GM19397 (cell line): ENCODE measurements at regions not wholly inside any gene's neighbourhood (a gene's known extent, or its start where the extent isn't known, plus 50 kb on each side); places are given as distances from the start of the nearest gene placed in this dataset.

ENCODE experiments used
- ATAC-seq: cut with Tn5 transposase; IDR thresholded peaks from one replicate; pipeline ENCODE4 v1.9.1; 2021; ENCODE audit warnings: mild to moderate bottlenecking, moderate library complexity; ENCODE audit not compliant: unreplicated experiment

DNA sequence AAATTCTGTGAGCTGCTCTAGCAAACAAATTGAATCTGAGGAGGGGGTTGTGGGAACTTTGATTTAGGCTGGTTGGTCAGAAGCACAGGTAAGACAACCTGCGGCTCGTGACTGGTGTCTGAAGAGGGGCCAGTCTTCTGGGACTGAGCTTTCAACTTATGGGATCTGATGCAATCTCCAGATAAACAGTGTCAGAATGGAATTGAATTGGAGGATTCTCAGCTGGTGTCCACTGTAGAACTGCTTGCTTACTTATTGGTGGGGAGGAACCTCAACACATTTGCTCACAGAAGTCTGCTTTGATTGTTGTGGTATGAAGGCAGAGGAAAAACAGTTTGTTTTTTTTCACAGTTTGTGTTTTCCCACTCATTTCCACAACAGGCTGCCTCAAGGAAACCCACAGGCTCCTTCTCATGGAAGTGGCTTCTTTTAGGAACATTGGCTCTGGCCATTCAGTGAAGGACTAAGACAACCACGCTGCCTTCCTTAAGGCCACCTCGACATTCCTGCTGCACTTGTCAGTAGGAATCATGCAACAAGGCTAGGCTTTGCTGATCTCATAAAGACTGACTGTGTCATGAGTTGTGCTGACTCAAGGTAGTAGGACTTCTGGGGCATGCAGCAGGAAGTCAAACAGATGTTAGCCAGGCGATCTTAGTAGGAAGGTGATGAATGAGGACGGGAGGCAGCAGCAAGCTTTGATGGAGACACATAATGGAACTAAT lies 104.7 kb downstream of the TSN start:
- ATAC-seq, result no peak

DNA sequence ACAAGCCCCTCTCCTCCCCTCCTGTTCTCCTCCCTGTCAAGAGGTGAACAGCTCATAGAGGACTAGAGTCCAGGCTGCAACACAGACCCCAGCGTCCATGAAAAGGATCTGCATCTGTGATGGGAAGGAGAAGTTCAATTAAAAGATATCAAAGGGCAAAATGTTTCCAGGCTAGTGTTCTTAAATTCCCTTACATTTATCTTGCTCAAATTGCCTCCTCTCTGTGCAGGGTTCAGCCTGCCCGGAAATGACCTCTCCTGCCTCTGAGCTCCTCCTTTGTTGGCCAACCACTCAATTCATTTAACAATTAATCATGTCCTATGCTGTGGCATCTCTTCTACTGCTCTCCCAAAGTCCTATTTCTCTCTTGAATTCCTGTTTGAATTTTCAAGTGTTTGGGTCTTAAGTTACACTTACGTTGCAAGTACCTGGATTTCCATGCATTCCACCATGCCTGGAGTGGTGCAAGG lies 105.3 kb downstream of the TSN start:
- ATAC-seq, result no peak

DNA sequence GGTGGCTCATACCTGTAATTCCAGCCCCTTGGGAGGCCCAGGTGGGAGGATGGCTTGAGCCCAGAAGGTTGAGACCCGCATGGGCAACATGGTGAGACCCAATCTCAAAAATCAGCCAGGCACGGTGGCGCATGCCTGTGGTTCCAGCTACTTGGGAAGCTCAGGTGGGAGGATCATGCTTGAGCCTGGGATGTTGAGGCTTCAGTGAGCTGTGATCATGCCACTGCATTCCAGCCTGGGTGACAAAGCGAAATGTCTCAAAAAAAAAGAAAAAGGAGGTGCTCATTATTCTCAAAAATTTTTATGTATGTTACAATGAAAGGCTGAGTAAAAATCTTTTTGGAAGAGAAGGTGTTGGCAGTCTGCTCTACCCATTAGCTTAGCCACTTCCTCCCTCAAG lies 106.8 kb downstream of the TSN start:
- ATAC-seq, result no peak

DNA sequence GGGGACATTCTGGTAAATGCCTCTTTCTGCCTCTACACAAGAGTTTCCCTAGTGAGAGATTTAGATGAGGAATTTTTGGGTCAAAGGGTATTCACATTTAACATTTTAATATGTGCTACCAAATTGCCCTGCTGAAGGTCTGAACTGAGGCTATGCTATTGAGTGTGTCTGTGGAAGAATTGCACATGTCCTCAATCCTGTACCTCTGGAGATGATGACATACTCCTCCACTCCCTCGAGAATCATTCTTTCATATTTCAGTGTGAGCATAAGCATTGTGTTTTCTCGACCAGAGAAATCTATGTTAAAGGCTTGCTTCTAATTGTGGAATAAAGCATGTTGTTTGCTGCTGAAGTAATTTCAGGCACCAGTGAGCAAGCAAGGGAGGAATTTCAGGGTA lies 110.5 kb downstream of the TSN start:
- no peak for ATAC-seq

DNA sequence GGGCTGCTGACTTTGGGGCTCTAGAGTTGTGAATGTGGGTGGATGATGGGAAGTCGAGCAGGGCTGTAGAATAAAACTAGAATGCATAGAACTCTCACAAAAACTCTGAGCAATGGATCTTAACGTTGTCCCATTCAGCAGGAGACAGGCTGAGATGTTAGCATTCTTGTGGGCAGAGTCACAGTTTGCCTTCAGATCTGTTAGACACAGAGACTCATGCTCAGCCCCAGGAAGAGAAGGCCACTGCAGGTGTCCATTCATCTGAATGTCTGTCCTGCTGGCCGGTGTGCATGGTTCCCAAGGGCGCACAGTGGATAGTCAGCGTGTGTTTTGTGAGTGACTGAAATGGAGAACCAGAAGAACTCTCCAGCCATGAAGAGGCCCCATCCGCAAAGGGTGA lies 111.3 kb downstream of the TSN start:
- no peak for ATAC-seq

DNA sequence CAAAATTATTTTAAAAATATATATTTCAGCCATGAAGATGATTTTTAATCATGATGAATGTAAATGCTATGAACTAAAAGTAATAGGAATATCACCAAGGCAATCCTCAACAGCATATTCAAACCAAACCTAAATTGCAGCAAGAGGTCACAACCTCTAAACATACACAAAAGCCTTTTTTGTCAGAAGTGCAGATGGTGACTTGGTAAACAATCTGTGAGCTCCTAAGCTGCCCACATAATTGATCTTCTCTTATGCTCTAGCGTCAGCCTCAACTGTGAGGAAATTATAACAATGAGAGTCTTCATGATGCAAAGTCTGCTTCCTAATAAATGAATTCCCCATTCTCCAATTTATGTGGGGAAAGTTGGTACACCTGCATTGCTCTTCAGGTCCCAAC lies 113.2 kb downstream of the TSN start:
- no peak for ATAC-seq

DNA sequence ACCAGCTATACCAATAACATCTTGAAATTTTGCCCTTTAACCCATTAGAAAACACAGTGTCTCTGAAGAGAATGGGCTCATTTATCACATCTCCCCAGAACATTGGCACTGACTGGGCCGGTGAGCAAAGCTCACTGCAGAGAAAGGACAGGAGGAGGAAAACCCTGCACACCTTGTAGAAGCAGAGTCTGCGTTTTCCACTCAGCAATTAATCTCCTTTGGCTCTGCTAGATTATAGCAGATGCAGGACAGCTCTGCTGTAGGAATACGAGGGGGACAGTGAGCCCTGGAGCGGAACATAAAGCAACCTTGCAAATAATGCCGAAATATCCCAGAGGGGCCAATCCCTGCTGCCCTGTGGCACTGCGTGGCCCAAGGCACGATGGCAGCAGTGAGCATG lies 113.9 kb downstream of the TSN start:
- ATAC-seq, result no peak

DNA sequence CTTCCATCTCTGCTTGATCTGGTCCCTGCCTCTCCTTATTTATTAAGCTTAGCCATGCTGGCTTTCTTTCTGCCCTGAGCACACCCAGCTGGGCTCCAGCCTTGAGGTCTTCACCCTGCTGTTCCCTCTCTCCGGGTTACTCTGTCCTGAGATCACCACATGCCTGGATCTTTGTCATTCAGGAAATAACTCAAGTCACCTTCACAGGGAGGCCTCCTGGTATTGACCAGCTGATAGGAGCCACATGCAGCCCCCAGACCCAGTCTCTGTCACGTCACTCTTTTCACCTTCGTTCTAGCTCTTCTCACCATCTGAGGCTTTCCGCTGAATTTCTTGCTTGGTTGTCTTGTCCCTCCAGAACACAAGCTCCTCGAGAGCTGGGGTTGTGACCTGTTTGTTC lies 114.4 kb downstream of the TSN start:
- ATAC-seq, result no peak

DNA sequence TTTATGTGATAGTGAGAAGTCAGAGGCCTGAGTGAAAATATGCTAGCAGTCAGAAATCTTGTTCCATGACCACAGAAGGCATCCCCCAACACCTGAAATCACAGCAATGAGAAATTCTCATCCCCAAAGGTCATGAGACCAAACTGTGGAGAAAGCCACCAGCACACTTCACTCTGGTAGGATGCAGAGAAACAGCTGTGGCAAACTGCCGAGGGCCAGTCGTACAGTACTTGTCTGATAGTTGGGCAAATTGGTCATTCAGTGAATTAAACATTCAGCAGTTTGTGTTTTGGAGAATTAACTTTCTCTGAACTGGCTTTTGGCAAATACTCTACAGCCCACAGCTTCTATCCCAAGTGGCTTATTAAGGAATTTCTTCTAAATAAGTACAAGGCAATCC lies 117.2 kb downstream of the TSN start:
- ATAC-seq, result no peak

DNA sequence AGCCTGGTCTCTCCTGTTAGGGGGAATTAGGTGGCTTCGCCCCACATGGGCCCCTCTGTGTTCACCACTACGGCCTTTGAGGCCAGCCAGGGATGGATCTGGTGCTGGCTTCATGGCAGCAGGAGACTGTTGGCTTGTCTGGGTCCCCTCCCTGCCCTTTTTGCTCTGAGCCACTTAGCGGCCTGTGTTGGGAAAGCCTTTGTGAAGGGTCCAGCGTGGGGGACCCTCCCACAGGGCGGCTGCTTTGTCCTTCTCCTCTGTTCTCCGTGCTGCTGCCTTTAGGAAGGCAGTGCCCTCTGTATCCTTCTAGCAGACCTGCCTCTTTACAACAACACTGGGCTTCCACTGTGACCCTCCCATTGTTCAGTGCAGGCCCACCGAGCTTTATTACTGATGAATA lies 118.4 kb downstream of the TSN start:
- ATAC-seq, result no peak

DNA sequence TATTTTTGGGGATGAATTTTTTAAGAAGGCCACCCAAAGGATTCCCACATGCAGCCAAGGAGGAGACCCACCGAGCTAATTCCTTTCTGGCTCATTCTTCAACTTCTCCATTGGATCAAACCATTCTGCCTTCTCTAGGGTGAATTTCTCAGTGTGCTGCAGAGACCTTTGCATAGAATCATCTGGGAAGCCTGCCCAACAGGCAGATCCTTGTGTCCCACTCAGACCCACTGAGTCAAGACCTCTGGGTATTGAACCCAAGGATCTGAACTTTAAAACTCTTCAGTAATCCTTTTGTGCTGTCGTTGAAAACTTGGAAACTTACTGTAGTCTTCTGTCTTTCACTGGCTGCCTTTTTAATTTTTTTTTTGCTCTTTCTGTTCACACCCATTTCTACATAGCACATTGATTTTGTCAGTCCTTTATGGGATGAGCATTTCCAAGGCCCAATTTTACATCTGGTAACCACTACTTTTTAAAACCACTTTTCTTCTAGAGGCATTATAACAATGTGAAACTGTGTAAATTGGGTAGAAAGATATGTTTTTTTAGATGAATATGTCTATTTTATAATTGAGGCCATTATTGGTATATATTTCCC lies 120.2 kb downstream of the TSN start:
- no peak for ATAC-seq

DNA sequence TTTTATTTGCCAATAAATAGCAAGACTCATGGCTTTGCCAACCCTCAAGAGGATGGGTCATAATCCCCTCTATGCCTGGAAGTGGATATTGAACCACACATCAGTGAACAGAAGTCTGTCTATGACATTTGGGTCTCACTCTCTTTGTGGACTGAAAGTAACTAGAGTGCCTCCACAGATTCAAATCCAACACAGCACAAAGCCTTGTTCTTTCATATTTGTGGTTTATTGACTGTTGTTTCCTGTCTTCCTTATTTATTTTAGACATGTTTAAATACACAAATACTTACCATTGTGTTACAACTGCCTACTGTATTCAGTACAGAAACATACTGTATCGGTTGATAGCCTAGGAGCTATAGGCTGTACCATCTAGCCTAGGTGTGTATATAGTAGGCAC lies 121.9 kb downstream of the TSN start:
- no peak for ATAC-seq

DNA sequence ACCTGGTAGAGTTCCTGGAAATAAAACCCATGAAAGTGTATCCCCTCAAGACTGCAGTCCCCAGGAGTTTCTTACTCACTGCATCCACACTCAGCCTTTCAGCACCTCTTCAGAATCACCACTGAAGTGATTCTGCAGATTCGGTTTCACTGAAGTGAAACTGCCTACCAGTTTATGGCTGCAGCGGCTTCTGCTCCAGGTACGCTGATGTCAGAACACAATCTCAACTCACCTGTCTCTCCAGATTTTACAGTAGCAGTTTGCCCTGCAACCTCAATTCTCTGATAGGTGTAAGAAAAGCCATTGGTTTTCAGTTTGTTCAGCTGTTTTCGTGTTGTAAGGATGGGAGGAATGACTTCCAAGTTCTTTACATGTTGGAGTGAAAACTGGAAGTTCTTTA lies 124.8 kb downstream of the TSN start:
- no peak for ATAC-seq

DNA sequence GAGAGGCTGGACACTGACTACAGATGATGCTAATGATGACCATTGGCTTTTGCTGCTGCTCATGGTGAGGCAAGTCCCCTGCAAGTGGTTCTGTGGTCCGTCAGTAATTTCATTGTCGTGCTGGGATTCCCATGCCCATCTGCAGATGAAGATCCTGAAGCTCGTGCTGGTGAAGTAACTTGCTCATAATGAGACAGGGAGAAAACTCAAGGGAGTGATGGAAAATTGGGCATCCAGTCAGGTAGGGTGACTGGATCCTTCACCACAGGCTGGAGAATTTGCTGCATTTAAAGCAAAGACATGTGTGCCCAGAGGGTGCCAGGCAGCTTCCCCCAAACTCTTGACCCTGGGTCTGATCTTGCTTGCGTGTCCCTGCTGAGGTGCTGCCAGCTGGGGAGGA lies 125.6 kb downstream of the TSN start:
- ATAC-seq, result no peak

DNA sequence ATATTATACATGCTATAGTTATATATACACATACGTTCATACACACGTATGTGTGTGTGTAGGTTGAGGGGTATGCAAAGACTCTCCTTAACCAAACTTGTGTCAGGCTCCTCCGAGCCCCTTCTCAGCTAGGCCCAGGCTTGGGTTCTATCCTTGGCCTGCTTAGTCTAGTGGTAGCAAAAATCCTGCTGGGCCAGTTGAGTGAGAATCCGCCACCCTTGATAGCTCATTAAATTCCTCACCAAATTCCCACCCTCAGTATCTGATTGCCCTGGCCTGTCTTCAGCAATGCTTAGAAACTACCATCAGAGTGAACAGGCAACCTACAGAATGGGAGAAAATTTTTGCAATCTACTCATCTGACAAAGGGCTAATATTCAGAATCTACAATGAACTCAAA lies 126.5 kb downstream of the TSN start:
- no peak for ATAC-seq

DNA sequence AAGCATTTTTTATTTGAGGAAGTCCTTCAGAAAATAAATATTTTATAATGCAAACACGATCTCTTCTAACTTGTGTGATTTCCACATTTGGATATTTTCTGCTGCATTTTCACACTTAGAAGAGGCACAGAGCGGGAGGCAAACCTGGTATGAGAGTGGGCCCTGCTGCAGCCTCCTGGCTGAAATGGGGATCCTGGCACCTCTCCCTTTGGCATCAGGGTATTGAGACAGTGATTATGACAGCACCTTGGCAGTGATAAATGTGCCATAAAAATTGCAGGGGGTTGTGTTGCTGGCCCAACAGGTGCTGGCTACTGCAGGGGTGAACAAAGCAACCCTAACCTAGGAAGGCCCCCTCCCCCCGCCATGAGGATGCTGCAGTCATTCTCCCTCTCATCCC lies 128.6 kb downstream of the TSN start:
- no peak for ATAC-seq

DNA sequence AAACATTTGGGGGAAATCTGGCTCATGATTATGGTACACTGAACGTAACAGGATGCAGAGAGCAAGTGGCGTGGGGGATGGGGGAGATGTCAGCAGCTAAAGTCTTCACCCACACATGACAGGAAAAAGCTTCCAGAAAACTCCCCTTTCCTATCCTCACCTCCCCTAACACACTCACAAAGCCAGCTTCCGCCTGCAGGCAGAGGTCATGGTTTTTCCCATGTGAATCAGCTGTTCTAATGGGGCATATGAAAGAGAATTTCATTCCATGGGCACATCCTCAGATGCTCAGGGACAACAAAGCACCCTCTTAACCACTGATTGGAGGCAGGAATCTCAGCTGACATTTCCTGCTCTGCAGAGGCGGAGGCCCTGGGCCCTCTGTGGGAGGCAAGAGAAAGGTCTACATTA lies 129.1 kb downstream of the TSN start:
- no peak for ATAC-seq

DNA sequence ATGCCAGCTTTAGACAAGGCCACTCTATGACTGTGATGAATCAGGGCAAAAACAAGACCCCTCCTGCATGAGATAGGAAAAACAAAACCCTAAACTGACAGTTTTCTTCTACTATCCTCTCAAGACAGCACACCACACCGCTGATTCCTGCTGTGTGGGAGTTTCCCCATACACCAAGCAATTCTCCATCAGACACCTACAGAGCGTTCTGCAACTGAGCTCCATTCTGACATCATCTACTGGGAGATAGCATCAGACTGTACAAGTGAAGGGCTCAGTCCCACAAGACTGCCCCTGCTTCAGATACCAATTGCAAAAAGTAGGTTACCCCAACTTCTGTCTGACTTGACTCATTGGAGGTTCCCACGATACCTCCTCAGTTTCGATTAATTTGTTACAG lies 130.6 kb downstream of the TSN start:
- ATAC-seq, result no peak

DNA sequence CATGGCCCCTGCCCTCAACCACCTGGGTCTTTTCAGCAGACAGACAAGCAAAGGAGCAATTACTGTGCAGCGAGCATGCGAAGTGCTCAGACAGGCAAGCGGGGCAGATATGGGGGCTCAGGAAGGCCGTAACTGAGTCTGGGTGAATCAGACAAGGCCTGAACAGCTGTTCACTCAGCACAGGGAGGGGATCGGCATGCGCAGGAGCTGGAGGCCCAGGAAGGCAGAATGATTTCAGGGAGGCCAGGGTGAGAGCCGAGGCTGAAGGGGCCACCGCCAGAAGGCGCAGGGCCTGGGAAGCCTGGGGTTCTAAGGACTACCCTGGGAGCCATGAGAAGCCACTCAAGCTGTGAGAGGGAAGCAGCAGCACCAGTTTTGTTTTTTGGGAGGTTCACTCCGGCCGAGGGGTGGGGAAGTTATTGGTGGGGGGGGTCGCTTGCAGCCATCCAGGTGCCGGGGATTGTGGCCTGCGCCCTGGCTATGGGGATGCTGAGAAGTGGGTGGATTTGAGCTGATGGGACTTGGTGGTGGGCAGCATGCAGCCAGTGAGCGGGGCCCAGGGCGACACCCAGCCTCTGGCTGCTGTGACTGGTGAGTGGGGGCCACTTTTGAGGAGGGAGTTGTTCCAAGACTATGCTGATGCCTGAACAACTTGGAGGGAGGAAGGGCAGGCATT lies 132.2 kb downstream of the TSN start:
- no peak for ATAC-seq

DNA sequence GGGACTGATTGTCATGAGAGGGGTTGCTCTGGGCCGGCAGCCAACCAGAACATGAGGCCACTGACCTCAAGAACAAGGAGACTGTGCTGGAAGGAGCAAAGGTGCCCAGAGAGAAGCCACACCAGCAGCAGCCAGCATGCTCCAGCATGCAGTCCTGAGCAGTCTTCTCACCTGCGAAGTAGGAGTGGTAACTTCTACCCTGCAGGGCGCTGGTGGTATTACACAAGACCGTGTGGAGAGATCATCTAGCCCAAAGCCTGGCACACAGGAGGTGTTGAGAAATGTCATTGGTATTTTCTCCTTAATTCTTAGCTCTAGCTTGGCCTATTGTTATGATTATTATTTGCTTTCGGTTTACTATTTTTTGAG lies 132.7 kb downstream of the TSN start:
- ATAC-seq, result peak; percentile 73

DNA sequence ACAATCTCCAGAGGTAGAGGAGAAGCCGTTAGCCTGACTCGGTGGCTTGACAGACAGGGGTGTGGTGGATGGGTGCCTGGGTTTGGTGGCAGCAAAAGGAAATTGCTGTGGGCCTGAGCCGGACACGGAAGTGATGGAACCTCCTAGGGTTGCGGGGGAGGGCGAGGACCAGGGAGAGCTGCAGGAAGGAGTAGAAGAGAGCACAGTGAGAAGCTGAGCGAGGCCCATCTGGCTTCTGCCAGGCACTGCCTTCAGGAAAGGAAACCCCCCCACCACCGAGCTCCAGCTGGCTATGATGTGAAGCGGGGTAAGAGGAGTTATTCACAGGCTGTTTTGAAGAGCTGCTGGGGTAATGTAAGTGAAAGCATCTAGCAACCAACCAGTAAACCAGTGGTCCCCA lies 134.6 kb downstream of the TSN start:
- no peak for ATAC-seq
